ENCODE measurements at regions not wholly inside any gene's neighbourhood (a gene's known extent, or its start where the extent isn't known, plus 50 kb on each side); places are given as distances from the start of the nearest gene placed in this dataset.
"Not testable (repeated sequence)": the region's sequence is repeated elsewhere in the genome, so short reads cannot be mapped to it uniquely, and the experiment has no call there.

DNA sequence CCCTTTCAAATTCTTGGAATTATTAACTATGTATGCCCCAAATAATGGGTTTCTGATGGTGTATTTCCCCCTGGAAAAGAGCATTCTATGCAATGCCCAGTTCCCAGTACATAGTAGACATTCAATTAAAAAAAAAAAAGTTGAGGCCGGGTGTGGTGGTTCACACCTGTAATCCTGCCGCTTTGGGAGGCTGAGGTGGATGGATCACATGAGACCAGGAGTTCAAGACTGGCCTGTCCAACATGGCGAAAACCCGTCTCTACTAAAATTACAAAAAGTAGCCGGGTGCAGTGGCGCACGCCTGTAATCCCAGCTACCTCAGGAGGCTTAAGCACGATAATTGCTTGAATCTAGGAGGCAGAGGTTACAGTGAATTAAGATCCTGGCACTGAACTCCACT lies 83.3 kb upstream of the ZNF217 start:
- Histone ChIP-seq H3K4me1 (ENCODE audit: control extremely low read depth in 1 of 4, control insufficient read depth in 4 of 4, insufficient read depth in 4 of 4, low read length in 3 of 4) (peaks cover 13 to 45% (median 25%) of the 10 kb centered on the region in 4 experiments), H3K27ac (ENCODE audit: insufficient read depth in 1 of 2, low read depth in 1 of 2, low read length in 2 of 2, poor library complexity in 1 of 2, severe bottlenecking in 2 of 2) (no peak overlapping the region), H3K27me3 (replicated peaks in 2 of 5; ENCODE audit: control insufficient read depth in 4 of 5, insufficient read depth in 5 of 5, low read length in 4 of 5) (no peaks in the 10 kb centered on the region), H3K4me3 (ENCODE audit: control insufficient read depth in 1 of 7, extremely low read depth in 1 of 7, insufficient read depth in 4 of 7, low read depth in 2 of 7, low read length in 6 of 7) (no peak overlapping the region), H3K9me3 (ENCODE audit: control extremely low read depth in 1 of 5, control insufficient read depth in 4 of 5, insufficient read depth in 2 of 5, low read depth in 1 of 5, low read length in 4 of 5) (no peaks in the 10 kb centered on the region), H3K36me3 (ENCODE audit: control insufficient read depth in 4 of 4, insufficient read depth in 4 of 4, low read length in 3 of 4) (no peaks in the 10 kb centered on the region)
- 100% methylated on average over 5 of the region's 8 CpGs for WGBS (ENCODE audit: insufficient coverage)
- DNase-seq, result no peak
- POLR2A ChIA-PET, result no interaction called here
- CTCF ChIA-PET, result interaction anchor here (0.8 to 3.2 kb wide), 8 partner anchors 13 to 51 kb away, joined by 3 to 11 read pairs (median 4); no protein-coding TSS in a partner anchor

DNA sequence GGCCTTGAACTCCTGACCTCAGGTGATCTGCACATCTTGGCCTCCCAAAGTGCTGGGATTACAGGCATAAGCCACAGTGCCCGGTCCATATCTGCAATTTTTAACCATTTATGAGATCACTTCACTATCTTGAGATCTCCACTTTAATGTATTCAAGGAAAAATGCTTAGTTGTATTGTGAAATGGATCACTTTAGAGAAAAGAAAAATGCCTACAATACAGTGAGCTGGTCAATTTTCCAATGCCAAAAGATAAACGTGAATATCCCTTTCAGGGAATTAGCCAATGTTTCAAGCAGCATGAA lies 82.8 kb upstream of the ZNF217 start:
- Histone ChIP-seq H3K36me3 (ENCODE audit: control insufficient read depth in 4 of 4, insufficient read depth in 4 of 4, low read length in 3 of 4) (no peaks in the 10 kb centered on the region), H3K4me1 (ENCODE audit: control extremely low read depth in 1 of 4, control insufficient read depth in 4 of 4, insufficient read depth in 4 of 4, low read length in 3 of 4) (peaks cover 13 to 41% (median 25%) of the 10 kb centered on the region in 4 experiments), H3K27ac (ENCODE audit: insufficient read depth in 1 of 2, low read depth in 1 of 2, low read length in 2 of 2, poor library complexity in 1 of 2, severe bottlenecking in 2 of 2) (no peak overlapping the region), H3K27me3 (replicated peaks in 2 of 5; ENCODE audit: control insufficient read depth in 4 of 5, insufficient read depth in 5 of 5, low read length in 4 of 5) (no peaks in the 10 kb centered on the region), H3K4me3 (ENCODE audit: control insufficient read depth in 1 of 7, extremely low read depth in 1 of 7, insufficient read depth in 4 of 7, low read depth in 2 of 7, low read length in 6 of 7) (no peak overlapping the region), H3K9me3 (ENCODE audit: control extremely low read depth in 1 of 5, control insufficient read depth in 4 of 5, insufficient read depth in 2 of 5, low read depth in 1 of 5, low read length in 4 of 5) (no peaks in the 10 kb centered on the region)
- DNase-seq, result no peak
- POLR2A ChIA-PET, result no interaction called here
- no CpG with 5 or more reads among the region's 2 CpGs for WGBS (ENCODE audit: insufficient coverage)
- CTCF ChIA-PET, result interaction anchor here (0.9 to 3.2 kb wide), 6 partner anchors 13 to 52 kb away, joined by 3 to 11 read pairs (median 4); no protein-coding TSS in a partner anchor

DNA sequence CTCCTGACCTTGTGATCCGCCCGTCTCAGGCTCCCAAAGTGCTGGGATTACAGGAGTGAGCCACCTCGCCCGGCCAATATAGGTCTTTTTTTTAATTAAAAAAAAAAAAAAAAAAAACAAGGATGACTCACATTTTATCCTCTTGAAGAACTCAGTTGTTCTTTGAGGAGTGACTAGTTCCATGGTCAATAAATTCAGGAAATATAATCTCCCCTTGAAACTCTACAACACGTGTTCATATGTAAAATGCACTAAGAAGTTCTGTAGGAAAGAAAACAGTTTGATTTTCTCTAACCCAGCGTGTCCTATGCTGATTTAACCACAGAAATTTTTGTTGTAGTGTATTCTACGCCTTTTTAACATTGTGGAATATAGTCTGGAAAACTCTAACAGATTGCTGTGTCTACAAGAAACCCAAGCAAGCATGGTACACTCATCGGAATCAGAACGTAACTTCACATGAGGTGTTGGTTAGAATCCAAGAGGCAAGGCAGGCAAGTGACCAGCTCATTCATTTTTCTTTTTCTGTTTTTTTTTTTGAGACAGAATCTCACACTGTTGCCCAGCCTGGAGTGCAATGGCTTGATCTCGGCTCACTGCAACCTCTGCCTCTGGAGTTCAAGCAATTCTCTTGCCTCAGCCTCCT lies 79.0 kb upstream of the ZNF217 start:
- no peak for DNase-seq
- Histone ChIP-seq H3K4me3 (ENCODE audit: control insufficient read depth in 1 of 7, extremely low read depth in 1 of 7, insufficient read depth in 4 of 7, low read depth in 2 of 7, low read length in 6 of 7) (no peak overlapping the region), H3K27ac (ENCODE audit: insufficient read depth in 1 of 2, low read depth in 1 of 2, low read length in 2 of 2, poor library complexity in 1 of 2, severe bottlenecking in 2 of 2) (no peak overlapping the region), H3K36me3 (ENCODE audit: control insufficient read depth in 4 of 4, insufficient read depth in 4 of 4, low read length in 3 of 4) (no peaks in the 10 kb centered on the region), H3K4me1 (ENCODE audit: control extremely low read depth in 1 of 4, control insufficient read depth in 4 of 4, insufficient read depth in 4 of 4, low read length in 3 of 4) (peaks cover 2 to 8% (median 5%) of the 10 kb centered on the region in 4 experiments), H3K27me3 (replicated peaks in 2 of 5; ENCODE audit: control insufficient read depth in 4 of 5, insufficient read depth in 5 of 5, low read length in 4 of 5) (no peaks in the 10 kb centered on the region), H3K9me3 (ENCODE audit: control extremely low read depth in 1 of 5, control insufficient read depth in 4 of 5, insufficient read depth in 2 of 5, low read depth in 1 of 5, low read length in 4 of 5) (no peaks in the 10 kb centered on the region)
- 95% methylated on average over 5 of the region's 10 CpGs for WGBS (ENCODE audit: insufficient coverage)
- POLR2A ChIA-PET, result no interaction called here
- CTCF ChIA-PET, result no interaction called here

DNA sequence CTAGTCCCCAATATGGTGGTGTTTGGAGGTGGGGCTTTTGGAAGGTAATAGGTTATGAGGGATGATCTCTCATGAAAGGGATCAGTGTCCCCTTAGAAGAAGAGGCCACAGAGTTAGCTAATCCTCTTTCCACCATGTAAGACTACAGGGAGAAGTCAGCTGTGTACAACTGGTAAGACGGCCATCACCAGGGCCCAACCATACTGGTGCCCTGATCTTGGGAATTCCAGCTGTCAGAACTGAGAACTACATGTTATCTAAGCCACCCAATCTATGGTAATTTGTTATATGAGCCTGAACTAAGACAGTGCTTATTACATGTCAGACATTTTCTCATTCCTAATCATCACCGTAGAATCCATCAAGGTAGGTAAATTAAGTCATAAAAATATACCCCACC lies 77.7 kb upstream of the ZNF217 start:
- DNase-seq, result no peak
- POLR2A ChIA-PET, result interaction anchor here (0.6 kb wide), 1 partner anchor 229 kb away, joined by 3 read pairs; no protein-coding TSS in a partner anchor

DNA sequence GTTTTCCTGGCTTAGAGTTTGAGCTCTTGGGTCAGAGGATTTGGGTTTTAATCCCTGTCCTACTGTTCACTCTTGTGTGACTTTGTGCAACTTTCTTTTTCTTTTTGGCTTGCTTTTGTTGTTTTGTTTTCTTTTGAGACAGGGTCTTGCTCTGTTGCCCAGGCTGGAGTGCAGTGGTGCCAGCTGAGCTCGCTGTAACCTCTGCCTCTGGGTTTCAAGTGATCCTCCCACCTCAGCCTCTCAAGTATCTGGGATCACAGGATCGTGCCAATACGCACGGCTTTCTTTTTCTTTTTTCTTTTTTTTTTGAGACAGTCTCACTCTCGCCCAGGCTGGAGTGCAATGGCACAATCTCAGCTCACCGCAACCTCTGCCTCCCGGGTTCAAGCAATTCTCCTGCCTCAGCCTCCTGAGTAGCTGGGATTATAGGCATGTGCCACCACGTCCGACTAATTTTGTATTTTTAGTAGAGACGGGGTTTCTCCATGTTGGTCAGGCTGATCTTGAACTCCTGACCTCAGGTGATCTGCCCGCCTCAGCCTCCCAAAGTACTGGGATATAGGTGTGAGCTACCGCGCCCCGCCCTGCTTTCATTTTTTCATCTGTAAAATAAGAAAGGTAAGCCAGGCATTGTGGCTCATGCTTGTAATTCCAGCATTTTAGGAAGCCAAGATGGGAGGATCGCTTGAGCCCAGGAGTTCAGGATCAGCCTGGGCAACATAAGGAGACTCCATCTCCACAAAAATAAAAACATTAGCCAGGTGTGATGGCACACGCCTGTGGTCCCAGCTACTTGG lies 76.1 kb upstream of the ZNF217 start:
- 97% methylated on average over 13 of the region's 16 CpGs for WGBS (ENCODE audit: insufficient coverage)
- H3K36me3 ChIP-seq (ENCODE audit: control insufficient read depth in 4 of 4, insufficient read depth in 4 of 4, low read length in 3 of 4); DNase-seq; CTCF ChIA-PET; H3K4me1 ChIP-seq (ENCODE audit: control extremely low read depth in 1 of 4, control insufficient read depth in 4 of 4, insufficient read depth in 4 of 4, low read length in 3 of 4); H3K27ac ChIP-seq (ENCODE audit: insufficient read depth in 1 of 2, low read depth in 1 of 2, low read length in 2 of 2, poor library complexity in 1 of 2, severe bottlenecking in 2 of 2); H3K4me3 ChIP-seq (ENCODE audit: control insufficient read depth in 1 of 7, extremely low read depth in 1 of 7, insufficient read depth in 4 of 7, low read depth in 2 of 7, low read length in 6 of 7); H3K27me3 ChIP-seq (replicated peaks in 2 of 5; ENCODE audit: control insufficient read depth in 4 of 5, insufficient read depth in 5 of 5, low read length in 4 of 5); POLR2A ChIA-PET; H3K9me3 ChIP-seq (ENCODE audit: control extremely low read depth in 1 of 5, control insufficient read depth in 4 of 5, insufficient read depth in 2 of 5, low read depth in 1 of 5, low read length in 4 of 5): not testable (repeated sequence)

More for the DNA sequence above, 77.7 kb upstream of the ZNF217 start:
- Histone ChIP-seq H3K4me3 (ENCODE audit: control insufficient read depth in 1 of 7, extremely low read depth in 1 of 7, insufficient read depth in 4 of 7, low read depth in 2 of 7, low read length in 6 of 7) (no peak overlapping the region), H3K36me3 (ENCODE audit: control insufficient read depth in 4 of 4, insufficient read depth in 4 of 4, low read length in 3 of 4) (no peaks in the 10 kb centered on the region), H3K4me1 (ENCODE audit: control extremely low read depth in 1 of 4, control insufficient read depth in 4 of 4, insufficient read depth in 4 of 4, low read length in 3 of 4) (no peaks in the 10 kb centered on the region), H3K9me3 (ENCODE audit: control extremely low read depth in 1 of 5, control insufficient read depth in 4 of 5, insufficient read depth in 2 of 5, low read depth in 1 of 5, low read length in 4 of 5) (no peaks in the 10 kb centered on the region), H3K27ac (ENCODE audit: insufficient read depth in 1 of 2, low read depth in 1 of 2, low read length in 2 of 2, poor library complexity in 1 of 2, severe bottlenecking in 2 of 2) (no peak overlapping the region), H3K27me3 (replicated peaks in 2 of 5; ENCODE audit: control insufficient read depth in 4 of 5, insufficient read depth in 5 of 5, low read length in 4 of 5) (no peaks in the 10 kb centered on the region)
- CTCF ChIA-PET, result no interaction called here
- WGBS (ENCODE audit: insufficient coverage), result no CpG with 5 or more reads among the region's 2 CpGs

DNA sequence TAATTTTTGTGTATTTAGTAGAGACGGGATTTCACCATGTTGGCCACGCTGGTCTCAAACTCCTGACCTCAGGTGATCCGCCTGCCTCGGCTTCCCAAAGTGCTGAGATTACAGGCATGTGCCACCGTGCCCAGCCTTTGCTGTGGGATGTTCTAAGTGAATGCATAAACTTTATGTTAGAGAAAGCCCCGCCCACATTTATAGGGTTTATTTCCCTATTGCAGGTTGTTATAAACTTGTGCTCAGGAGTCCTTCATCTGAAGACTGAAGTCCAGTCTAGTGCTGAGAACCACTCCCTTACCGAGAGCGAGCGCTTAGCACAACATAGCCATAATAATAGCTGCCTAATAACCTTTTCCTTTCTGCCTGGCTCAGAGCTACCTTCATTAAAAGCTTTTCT lies 75.4 kb upstream of the ZNF217 start:
- WGBS (ENCODE audit: insufficient coverage), result 98% methylated on average over 6 of the region's 9 CpGs
- no peaks in the 10 kb centered on the region for H3K36me3 ChIP-seq (ENCODE audit: control insufficient read depth in 4 of 4, insufficient read depth in 4 of 4, low read length in 3 of 4)

DNA sequence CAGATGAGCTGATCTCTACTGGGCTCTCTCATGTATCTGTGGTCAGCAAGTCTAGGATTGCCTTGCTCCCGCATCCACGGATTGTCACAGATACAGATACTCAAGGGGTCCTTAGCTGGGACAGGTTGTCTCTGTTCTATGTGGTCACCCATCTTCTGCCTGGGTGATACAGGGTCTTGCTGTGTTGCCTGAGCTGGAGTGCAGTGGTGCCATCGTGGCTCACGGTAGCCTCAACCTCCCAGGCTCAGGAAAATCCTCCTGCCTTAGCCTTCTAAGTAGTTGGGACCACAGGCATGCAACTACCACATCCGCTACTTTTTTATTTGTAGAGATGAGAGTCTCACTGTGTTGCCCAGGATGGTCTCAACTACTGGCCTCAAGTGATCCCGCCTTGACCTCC lies 72.5 kb upstream of the ZNF217 start:
- WGBS (ENCODE audit: insufficient coverage), result 100% methylated on average over 5 of the region's 6 CpGs
- peaks cover under 1 to 17% (median 9%) of the 10 kb centered on the region in 4 experiments for H3K4me1 ChIP-seq (ENCODE audit: control extremely low read depth in 1 of 4, control insufficient read depth in 4 of 4, insufficient read depth in 4 of 4, low read length in 3 of 4)
- H3K27me3 ChIP-seq (replicated peaks in 2 of 5; ENCODE audit: control insufficient read depth in 4 of 5, insufficient read depth in 5 of 5, low read length in 4 of 5), result no peaks in the 10 kb centered on the region
- H3K4me3 ChIP-seq (ENCODE audit: control insufficient read depth in 1 of 7, extremely low read depth in 1 of 7, insufficient read depth in 4 of 7, low read depth in 2 of 7, low read length in 6 of 7), result no peak overlapping the region
- H3K9me3 ChIP-seq (ENCODE audit: control extremely low read depth in 1 of 5, control insufficient read depth in 4 of 5, insufficient read depth in 2 of 5, low read depth in 1 of 5, low read length in 4 of 5), result no peaks in the 10 kb centered on the region
- POLR2A ChIA-PET, result no interaction called here
- CTCF ChIA-PET, result interaction anchor here (1.1 kb wide), 1 partner anchor 12 kb away, joined by 3 read pairs; no protein-coding TSS in a partner anchor
- H3K27ac ChIP-seq (ENCODE audit: insufficient read depth in 1 of 2, low read depth in 1 of 2, low read length in 2 of 2, poor library complexity in 1 of 2, severe bottlenecking in 2 of 2), result no peak overlapping the region
- no peaks in the 10 kb centered on the region for H3K36me3 ChIP-seq (ENCODE audit: control insufficient read depth in 4 of 4, insufficient read depth in 4 of 4, low read length in 3 of 4)
- no peak for DNase-seq

More for the DNA sequence above, 75.4 kb upstream of the ZNF217 start:
- POLR2A ChIA-PET, result no interaction called here
- no peak overlapping the region for H3K27ac ChIP-seq (ENCODE audit: insufficient read depth in 1 of 2, low read depth in 1 of 2, low read length in 2 of 2, poor library complexity in 1 of 2, severe bottlenecking in 2 of 2)
- no peak for DNase-seq
- no peak overlapping the region for H3K4me3 ChIP-seq (ENCODE audit: control insufficient read depth in 1 of 7, extremely low read depth in 1 of 7, insufficient read depth in 4 of 7, low read depth in 2 of 7, low read length in 6 of 7)
- H3K9me3 ChIP-seq (ENCODE audit: control extremely low read depth in 1 of 5, control insufficient read depth in 4 of 5, insufficient read depth in 2 of 5, low read depth in 1 of 5, low read length in 4 of 5), result no peaks in the 10 kb centered on the region
- no peaks in the 10 kb centered on the region for H3K27me3 ChIP-seq (replicated peaks in 2 of 5; ENCODE audit: control insufficient read depth in 4 of 5, insufficient read depth in 5 of 5, low read length in 4 of 5)
- no peaks in the 10 kb centered on the region for H3K4me1 ChIP-seq (ENCODE audit: control extremely low read depth in 1 of 4, control insufficient read depth in 4 of 4, insufficient read depth in 4 of 4, low read length in 3 of 4)
- CTCF ChIA-PET, result no interaction called here
